ENCODE measurements at regions not wholly inside any gene's neighbourhood (a gene's known extent, or its start where the extent isn't known, plus 50 kb on each side); places are given as distances from the start of the nearest gene placed in this dataset.

DNA sequence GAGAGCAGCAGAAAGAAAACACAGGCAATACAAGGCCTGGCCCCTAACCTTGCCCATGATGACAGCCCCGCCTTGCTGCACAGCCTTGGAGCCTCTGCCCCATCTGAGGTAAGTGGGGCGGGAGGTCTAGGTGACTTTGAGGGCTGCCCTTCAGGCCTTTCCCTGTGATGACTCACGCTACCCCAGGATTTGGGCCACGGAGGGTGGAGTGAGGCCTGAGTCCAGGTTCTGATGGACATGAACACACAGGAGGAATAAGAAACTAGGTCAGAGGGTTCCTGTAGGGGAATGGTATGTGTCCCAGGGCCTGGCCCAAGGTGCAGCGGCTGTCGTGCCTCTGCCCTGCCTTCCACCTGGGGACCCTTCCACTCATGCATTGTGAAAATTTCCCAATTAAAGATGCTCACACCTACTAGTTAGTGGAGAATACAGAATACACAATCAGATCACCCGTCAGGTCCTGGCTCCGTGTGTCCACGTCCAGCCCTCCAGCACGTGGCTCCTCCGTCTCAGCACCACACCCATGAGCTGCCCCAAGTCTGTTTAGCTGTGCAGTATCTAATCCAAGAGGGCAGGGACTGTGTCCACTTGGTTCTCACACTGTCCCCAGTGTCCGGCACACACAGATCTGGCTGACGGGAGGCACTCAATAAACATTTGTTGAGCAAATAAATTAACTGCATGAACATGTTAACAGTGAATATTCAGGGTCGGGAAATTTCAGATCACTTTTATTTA lies 111.0 kb downstream of the CHST1 start:
- DNase-seq (ENCODE audit: low spot score) = no peak

DNA sequence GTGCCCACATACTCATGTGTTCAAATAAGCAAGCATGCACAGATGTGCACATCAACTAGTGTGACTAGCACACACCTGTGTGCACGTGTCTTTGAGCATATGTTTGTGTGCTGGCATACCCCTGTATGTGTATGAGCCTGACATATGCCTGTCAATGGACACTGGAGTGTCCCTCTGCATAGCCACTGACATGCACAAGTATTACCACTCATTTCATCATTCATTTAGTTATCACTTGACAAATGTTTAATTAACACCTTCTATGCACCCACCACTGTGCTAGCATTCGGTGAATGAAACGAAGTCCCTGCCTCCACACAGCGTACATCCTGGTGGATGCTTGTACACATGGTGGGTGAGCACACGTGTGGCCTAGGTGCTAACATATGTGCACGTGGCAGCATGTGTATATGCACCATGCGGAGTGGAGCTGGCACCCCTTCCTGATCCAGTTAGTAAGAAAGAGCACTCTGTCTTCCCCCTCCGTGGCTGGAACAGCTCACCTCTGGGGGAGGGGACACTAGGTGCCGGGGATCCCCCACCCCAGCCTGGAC lies 112.0 kb downstream of the CHST1 start:
- DNase-seq (ENCODE audit: low spot score) = no peak

DNA sequence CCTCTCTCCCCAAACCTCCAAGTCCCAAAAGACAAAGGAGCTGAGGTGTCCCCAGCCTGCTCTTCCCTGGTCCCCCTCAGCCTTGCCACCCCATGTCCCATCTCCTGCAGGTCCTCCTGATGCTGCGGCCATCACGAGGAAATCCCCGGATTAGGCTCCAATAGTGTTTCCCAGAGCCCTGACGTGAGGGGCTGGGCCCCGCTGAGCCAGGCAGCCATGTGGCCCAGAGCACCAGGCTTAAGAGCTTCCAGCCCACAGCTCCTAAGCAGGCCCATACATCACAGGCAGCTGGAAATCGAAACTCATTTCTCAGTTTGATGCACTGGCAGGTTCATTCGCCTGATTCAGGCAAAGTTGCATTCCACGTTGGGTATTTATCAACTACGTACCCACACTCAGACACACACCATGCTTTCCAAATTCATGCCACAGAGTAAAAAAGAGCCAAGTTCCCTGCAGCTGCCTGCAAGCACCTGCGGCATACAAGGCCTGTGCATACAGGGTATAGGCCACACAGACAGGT lies 114.2 kb downstream of the CHST1 start:
- no peak for DNase-seq (ENCODE audit: low spot score)

- DNase-seq (ENCODE audit: low spot score) = no peak
These were observed 116.2 kb downstream of the CHST1 start for GRCh38 chr11:45549257-45549656.

DNA sequence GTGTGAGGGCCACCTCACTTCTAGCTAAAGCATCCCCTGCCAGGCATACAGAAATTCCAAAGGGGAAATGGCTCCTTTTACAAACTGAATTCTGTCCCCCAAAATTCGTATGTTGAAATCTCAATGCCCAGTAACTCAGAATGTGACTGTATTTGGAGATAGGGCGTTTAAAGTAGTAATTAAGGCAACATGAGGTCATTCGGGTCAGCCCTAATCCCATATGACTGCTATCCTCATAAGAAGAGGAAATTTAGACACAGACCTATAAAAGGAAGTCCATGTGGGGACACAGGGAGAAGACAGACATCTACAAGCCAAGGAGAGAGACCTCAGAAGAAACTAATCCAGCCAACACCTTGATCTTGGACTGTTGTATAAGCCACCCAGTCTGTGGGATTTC lies 119.1 kb downstream of the CHST1 start:
- DNase-seq (ENCODE audit: low spot score) = no peak

DNA sequence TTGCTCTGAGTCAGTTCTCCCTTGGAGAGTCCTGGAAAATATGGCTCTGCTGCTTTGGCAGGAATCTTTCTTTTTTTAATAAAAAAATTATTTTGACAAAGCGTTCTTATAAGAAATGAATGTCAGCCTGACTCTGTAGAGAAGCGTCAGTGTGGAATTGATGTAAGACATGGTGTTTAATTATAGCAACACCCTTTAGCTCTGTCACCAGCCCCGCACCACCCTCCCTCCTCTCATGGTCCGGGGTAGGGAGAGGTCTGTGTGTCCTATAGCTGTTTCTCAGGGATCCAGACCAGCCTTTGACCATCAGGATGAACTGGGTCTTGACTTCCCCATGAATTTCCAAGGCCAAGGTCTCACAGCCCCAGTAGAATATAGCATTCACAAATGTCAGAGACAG lies 120.6 kb downstream of the CHST1 start:
- no peak for DNase-seq (ENCODE audit: low spot score)

DNA sequence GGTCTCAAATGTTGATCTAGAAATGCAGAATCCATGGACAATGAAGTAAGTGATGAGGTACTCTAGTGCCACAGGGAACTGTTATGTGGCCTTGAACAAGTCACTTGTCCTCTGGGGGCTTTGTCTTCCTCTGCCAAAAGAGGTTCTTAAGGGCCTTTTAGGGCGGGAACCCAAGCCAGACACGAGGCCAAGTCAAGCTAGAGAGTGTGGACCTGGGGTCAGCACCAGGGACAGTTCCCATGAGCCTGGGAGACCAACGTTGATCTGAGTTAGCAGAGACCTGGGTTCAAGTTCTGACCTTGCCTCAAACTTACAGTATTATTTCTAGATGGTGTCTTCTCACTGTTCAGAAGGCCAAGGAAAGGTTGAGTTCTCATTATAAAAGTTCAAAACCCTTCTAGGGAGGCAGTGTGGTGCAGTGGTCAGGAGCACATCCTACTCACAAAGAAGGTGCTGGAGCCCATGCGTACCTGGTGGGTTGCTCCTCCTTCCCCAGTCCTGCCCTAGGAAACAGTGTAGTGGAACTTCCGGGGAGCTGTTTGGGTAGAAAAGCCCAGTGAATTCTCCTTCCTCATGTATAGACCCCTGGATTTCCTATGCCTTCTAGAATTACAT lies 121.5 kb downstream of the CHST1 start:
- peak; percentile 20 for DNase-seq (ENCODE audit: low spot score)

DNA sequence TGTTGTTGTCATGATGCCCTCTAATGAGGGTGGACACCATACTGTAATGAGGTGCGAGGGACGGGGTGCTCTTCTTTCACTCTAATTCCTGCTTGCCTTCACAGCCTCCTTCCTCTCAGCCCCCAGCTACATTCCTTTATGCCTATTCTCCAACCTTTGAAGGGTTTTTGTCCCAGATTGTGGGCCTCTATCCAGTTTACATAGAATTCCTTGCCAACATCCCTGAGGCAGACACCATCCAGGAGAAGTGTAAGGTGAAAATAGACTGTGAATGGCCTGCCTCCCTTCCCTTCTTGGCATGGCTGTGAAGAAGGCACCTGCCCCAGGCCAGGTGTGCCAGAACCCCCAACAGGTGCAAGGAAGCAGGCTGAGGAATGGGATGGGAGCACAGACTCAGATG lies 122.3 kb downstream of the CHST1 start:
- DNase-seq (ENCODE audit: low spot score) = no peak

DNA sequence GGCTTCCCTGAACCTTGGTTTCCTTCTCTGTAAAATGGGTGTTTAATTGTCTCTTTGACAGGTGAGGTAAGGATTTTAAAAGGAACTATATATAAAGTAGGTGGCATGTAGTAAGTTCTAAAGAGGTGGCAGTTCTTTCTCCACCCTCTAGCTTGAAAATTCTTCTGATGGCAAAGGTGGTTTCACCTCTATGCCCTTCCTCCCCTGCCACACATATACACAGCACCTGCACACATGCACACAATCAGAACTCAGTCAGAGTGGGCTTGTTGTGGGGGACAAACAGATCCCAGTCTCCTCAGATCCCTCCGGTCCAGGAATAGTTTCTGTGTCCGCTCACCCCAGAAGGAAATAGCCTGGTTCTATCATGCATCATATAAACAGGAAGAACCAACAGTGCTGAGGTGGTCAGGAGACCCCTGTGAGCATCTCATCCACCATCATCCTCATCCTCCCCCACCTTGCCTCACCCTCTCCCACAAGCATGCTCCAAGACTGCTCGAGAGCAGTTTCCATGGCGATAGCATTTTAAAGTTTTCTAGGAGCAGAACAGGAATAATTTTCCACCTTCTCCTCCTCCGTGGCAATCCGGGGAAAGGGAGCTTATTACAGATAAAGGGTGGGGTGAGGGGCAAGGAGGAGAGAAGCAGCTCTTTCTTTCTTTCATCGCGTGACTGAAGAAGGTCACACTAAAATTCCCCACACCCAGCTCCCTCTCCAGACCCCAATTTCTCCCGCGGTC lies 123.6 kb downstream of the CHST1 start:
- DNase-seq (ENCODE audit: low spot score) = no peak

- DNase-seq (ENCODE audit: low spot score) = no peak
These were observed 126.5 kb downstream of the CHST1 start for GRCh38 chr11:45538939-45539338.

DNA sequence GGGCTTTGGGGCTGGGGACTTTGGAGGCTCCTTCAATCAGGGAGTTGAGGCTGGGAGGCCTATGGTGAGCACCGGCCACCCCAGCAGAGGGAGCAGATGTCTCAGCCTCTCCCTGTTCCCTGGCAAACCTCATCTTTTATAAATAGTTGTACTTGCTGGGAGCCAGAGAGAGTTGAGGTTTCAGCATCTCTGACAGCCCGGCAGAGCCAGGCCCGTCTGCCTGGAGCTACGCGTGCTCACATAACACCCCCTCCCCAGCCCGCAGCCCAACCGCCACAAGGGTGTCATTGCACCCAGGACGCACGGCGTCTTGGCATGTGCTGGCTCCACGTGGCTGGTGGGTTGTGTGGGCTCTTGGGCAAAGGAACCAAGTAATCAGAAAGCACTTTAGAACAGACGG lies 127.1 kb downstream of the CHST1 start:
- no peak for DNase-seq (ENCODE audit: low spot score)

GRCh38 chr11:45537614-45538013 lies 127.8 kb downstream of the CHST1 start:
- DNase-seq (ENCODE audit: low spot score) = peak; percentile 21

DNA sequence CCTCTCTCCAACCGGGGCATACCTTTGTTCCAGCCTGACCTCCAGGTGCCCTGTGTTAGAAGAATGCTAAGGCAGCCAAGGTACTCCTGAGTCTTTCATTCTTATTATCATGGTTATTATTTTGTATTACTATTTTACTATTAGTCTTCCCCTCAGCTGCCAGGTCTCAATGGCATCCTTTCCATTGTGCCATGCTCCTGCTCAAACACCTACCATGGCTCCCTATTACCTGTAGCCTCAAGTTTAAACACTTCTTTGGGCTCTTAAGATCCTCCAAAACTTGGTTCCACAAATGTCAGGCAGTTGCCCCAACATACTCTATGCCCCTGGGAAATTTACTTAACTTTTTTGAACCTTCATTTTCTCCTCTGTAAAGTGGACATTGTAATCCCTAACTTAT lies 130.4 kb downstream of the CHST1 start:
- DNase-seq (ENCODE audit: low spot score) = no peak

GRCh38 chr11:45534132-45534531 lies 131.3 kb downstream of the CHST1 start:
- no peak for DNase-seq (ENCODE audit: low spot score)

GRCh38 chr11:45532546-45532945 lies 132.9 kb downstream of the CHST1 start:
- no peak for DNase-seq (ENCODE audit: low spot score)

DNA sequence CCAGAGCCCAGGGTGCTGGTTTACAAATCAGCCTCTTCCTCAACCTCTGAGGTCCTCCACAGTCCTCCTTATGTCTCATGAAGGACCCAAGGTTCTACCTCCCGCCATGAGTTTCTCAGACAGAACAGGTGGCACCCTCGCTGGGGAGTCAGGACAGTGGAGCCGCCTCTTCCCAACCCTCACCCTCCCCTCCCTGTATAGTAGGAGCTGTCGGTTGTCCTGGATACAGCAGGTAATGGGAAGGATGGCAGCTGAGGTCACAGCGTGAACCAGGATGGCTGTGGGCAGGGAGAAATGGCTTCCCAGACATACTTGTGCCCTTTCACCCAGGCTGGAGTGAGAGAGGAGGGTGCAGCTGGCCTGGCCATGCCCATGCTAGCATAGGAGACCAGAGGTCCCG lies 134.6 kb downstream of the CHST1 start:
- no peak for DNase-seq (ENCODE audit: low spot score)

DNA sequence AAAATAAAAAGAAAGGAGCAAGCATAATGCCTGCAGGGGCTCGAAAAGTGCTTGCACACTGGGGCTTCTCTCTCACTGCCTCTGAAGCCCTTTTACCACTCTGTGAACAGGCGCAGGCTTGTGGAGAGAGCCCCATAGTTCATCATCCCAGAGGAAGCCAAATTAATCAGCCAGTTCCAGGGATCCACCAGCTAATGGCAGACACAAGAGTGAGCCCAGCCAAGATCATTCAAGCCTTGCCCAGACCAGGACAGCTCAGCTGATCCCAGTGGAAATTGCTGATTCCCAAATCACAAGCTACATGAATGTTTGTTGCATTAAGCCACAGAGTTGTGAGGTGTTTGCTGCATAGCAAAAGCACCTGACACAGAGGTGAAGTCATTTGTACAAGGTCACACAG lies 135.3 kb downstream of the CHST1 start:
- no peak for DNase-seq (ENCODE audit: low spot score)

DNA sequence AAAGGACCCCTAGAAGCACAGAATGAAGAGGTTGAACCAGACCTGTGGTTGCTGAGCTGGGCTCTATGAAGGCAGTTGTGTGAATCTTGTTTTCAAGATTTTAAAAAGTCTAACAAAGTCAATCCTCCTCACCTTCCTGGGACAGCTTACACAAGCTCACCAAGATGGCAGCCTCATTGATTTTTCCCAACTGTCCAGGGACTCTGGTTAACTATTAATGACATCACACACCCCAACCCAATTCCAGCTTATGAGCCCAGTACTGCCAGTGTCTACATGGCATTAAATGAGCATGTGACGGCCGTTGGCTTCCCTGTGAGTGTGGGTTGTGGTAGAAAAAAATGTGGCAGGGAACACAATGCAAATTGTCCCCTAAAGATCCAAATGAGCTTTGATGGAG lies 137.0 kb downstream of the CHST1 start:
- DNase-seq (ENCODE audit: low spot score) = no peak

- no peak for DNase-seq (ENCODE audit: low spot score)
These were observed 137.5 kb downstream of the CHST1 start for GRCh38 chr11:45527898-45528297.

GRCh38 chr11:45525393-45525792 lies 140.0 kb downstream of the CHST1 start:
- DNase-seq (ENCODE audit: low spot score) = no peak

DNA sequence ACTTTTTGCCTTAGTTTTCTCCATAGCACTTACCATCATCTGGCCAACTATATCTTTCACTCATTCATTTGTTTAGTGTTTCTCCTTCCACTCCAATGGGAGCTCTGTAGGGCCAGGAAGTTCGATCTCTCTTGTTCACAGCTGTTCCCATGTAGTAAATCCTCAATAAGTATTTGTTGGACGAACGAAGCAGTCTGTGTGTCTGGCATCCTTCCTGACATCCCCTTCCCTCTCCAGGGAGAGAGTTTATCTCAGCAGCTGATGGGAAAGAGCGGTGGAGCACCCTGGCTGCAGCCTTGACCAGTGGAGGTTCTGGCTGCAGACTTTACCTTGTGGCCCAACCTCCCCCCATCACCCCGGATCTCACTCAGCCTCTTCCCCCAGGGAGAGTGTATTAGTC lies 141.7 kb downstream of the CHST1 start:
- no peak for DNase-seq (ENCODE audit: low spot score)

DNA sequence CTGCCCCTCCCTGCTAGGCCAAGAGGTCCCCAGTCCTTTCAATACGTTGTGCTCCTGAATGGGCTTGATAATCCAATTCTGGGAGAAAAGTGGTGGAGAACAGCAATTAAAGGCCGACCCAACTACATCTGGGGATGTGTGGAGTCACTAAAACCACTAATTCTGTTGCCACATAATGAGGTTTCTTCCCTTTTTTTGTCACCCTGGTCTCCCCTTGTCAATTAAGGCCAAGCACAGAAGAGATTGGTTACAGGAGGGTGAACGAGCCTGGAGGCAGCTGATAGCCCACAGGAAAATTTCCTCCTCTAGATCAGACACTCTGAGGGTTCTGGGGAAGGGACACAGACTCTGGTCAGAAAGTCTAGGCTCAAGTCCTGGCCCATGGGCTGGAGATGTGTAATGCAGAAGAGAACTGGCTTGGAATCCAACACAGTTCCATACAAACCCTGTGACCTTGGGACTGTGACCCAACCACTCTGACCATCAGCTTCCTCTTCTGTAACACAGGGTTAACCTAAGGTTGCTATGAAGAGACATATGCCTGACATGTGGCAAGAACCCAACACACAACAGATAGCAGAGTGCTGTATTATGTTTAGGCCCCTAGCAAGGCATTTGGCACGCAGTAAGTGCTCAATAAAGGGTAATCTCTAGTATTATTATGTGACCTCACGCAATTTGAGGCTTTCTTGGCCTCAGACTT lies 146.4 kb downstream of the CHST1 start:
- no peak for DNase-seq (ENCODE audit: low spot score)

Data from AG08395 (cell line).